ENCODE measurements at regions not wholly inside any gene's neighbourhood (a gene's known extent, or its start where the extent isn't known, plus 50 kb on each side); places are given as distances from the start of the nearest gene placed in this dataset.

GRCh38 chr18:56545464-56545863 lies 92.9 kb downstream of the TXNL1 start:
- DNase-seq = no peak

GRCh38 chr18:56542476-56542875 lies 95.9 kb downstream of the TXNL1 start:
- peak; percentile 26 for DNase-seq

GRCh38 chr18:56541793-56542192 lies 96.6 kb downstream of the TXNL1 start:
- DNase-seq = no peak

- no peak for DNase-seq
These were observed 97.1 kb downstream of the TXNL1 start for GRCh38 chr18:56541340-56541739.

GRCh38 chr18:56538746-56539145 lies 99.6 kb downstream of the TXNL1 start:
- DNase-seq = peak; percentile 78

GRCh38 chr18:56532176-56532840 lies 106.1 kb downstream of the TXNL1 start:
- peak; percentile 45 for DNase-seq

GRCh38 chr18:56522816-56523215 lies 115.6 kb downstream of the TXNL1 start:
- peak; percentile 38 for DNase-seq

- no peak for DNase-seq
These were observed 117.1 kb downstream of the TXNL1 start for GRCh38 chr18:56521263-56521662.

GRCh38 chr18:56517761-56518160 lies 120.6 kb downstream of the TXNL1 start:
- DNase-seq = no peak

- DNase-seq = no peak
These were observed 121.2 kb downstream of the TXNL1 start for GRCh38 chr18:56517196-56517595.

- peak; percentile 17 for DNase-seq
These were observed 121.6 kb downstream of the TXNL1 start for GRCh38 chr18:56516789-56517188.

- DNase-seq = no peak
These were observed 122.9 kb downstream of the TXNL1 start for GRCh38 chr18:56515522-56515921.

GRCh38 chr18:56511996-56512395 lies 126.4 kb downstream of the TXNL1 start:
- DNase-seq = no peak

- no peak for DNase-seq
These were observed 128.3 kb downstream of the TXNL1 start for GRCh38 chr18:56510108-56510507.

GRCh38 chr18:56509656-56510055 lies 128.7 kb downstream of the TXNL1 start:
- no peak for DNase-seq

GRCh38 chr18:56508370-56509036 lies 129.9 kb downstream of the TXNL1 start:
- no peak for DNase-seq

GRCh38 chr18:56505971-56506370 lies 132.4 kb downstream of the TXNL1 start:
- DNase-seq = no peak

- no peak for DNase-seq
These were observed 133.1 kb downstream of the TXNL1 start for GRCh38 chr18:56505293-56505692.

GRCh38 chr18:56501896-56502295 lies 136.5 kb downstream of the TXNL1 start:
- no peak for DNase-seq

- no peak for DNase-seq
These were observed 142.5 kb downstream of the TXNL1 start for GRCh38 chr18:56495884-56496283.

GRCh38 chr18:56493531-56493930 lies 144.9 kb downstream of the TXNL1 start:
- no peak for DNase-seq

- DNase-seq = no peak
These were observed 146.3 kb downstream of the TXNL1 start for GRCh38 chr18:56492136-56492535.

- no peak for DNase-seq
These were observed 147.4 kb downstream of the TXNL1 start for GRCh38 chr18:56490942-56491341.

GRCh38 chr18:56489893-56490292 lies 148.5 kb downstream of the TXNL1 start:
- no peak for DNase-seq

- DNase-seq = no peak
These were observed 149.7 kb downstream of the TXNL1 start for GRCh38 chr18:56488739-56489138.
